AG04449 (cell line): ENCODE measurements at regions not wholly inside any gene's neighbourhood (a gene's known extent, or its start where the extent isn't known, plus 50 kb on each side); places are given as distances from the start of the nearest gene placed in this dataset.

Source experiments
- CTCF ChIA-PET: fragments of 350-600 bp; formaldehyde crosslinking; extraction: SDS; loops from one replicate; lab custom pipeline; 2021; ENCODE audit warnings: antibody characterized with exemption; lab: Yijun Ruan, JAX
- POLR2A ChIA-PET: fragments of 400-600, 350-600 bp; formaldehyde crosslinking; extraction: SDS; loops from one replicate; lab custom pipeline; 2020; ENCODE audit warnings: antibody characterized with exemption, inconsistent platforms; lab: Yijun Ruan, JAX
- DNase-seq: peaks from one replicate; pipeline ENCODE4 v3.0.0-alpha.2; 2010; ENCODE audit warnings: low read depth, low spot score
- H3K4me3 ChIP-seq: 2 replicates; pipeline ENCODE4 v1.5.1; 2011; ENCODE audit warnings: low read depth, mild to moderate bottlenecking, control low read depth, low read length
- TF ChIP-seq, protein P1 (sequence below): IDR thresholded peaks from one replicate; pipeline ENCODE4 v1.5.1; 2011; ENCODE audit warnings: mild to moderate bottlenecking, moderate library complexity, low read length, control low read depth, inconsistent platforms; ENCODE audit not compliant: insufficient read depth; ENCODE audit errors: missing control alignments

DNA sequence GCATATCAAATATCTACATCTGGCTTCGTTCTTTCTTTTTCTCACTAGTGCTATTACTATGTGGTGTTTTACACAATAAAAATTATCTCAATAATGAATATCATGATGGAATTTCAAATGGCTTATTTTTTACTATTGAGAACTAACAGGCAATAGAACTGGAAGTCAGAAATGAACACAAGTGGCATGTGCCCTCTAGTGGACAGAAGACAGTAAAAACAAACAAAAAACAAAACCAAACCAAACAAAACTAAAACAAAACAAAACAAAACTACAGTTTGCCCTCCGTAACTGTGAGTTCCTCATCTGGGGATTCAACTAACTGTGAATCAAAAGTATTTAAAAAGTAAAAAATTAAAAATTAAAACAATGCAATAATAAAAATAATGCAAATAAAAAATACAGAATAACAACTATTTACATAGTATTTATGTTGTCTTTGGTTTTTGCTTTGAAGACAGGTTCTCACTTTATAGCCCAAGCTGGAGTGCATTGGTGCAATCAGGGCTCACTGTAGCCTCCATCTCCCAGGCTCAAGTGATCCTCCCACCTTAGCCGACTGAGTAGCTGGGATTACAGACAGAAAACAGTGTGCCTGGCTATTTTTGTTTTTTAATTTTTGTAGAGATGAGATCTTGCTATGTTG lies 195.6 kb upstream of the TACR3 start:
- DNase-seq: no peak
- POLR2A ChIA-PET: no interaction called here
- H3K4me3 ChIP-seq: no peak overlapping the region
- CTCF ChIA-PET: interaction anchor here (1.3 to 1.5 kb wide), 2 partner anchors 9 to 11 kb away, joined by 3 to 4 read pairs; no protein-coding TSS in a partner anchor
- TF ChIP-seq, protein P1, sequence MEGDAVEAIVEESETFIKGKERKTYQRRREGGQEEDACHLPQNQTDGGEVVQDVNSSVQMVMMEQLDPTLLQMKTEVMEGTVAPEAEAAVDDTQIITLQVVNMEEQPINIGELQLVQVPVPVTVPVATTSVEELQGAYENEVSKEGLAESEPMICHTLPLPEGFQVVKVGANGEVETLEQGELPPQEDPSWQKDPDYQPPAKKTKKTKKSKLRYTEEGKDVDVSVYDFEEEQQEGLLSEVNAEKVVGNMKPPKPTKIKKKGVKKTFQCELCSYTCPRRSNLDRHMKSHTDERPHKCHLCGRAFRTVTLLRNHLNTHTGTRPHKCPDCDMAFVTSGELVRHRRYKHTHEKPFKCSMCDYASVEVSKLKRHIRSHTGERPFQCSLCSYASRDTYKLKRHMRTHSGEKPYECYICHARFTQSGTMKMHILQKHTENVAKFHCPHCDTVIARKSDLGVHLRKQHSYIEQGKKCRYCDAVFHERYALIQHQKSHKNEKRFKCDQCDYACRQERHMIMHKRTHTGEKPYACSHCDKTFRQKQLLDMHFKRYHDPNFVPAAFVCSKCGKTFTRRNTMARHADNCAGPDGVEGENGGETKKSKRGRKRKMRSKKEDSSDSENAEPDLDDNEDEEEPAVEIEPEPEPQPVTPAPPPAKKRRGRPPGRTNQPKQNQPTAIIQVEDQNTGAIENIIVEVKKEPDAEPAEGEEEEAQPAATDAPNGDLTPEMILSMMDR: peak; percentile 27

DNA sequence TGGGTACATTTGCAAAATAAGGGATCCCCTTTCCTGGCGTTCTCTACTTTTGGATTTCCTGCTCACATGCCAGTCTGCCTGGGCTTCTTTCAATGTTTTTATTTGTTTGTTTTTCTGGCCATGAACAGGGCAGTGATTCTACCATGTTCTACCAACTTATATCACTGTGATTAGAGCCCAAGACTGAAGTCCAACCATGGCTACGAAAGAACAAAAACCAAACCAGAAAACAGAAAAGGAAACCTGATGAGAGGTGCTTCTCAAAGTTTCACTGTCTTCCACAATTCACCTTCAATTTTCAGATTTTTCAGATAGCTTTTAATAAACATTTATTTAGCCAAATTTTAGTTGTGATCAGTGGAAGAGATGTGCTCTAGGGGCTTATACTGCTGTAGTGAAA lies 187.6 kb upstream of the TACR3 start:
- TF ChIP-seq, protein P1: no peak

DNA sequence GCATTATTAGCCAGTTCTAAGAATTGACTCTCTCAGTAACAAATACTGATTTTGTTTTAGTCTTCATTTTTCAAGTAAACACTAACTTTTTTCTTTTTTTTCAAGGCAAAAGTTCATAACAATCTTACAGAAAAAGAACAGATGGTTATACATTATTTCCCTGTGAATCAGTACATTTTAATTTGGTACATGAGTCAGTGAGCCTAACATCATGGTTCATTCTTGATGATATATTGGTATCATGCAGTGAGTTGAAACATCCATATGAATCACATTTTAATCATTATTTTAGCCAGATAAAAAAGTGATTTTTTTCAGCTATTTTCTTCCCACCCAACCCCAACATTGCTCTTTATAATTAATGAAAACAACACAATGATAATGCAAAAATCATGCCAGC lies 184.3 kb upstream of the TACR3 start:
- CTCF ChIA-PET: no interaction called here
- TF ChIP-seq, protein P1: no peak
- POLR2A ChIA-PET: no interaction called here
- H3K4me3 ChIP-seq: no peak overlapping the region
- DNase-seq: no peak

More for the DNA sequence above, 187.6 kb upstream of the TACR3 start:
- CTCF ChIA-PET: interaction anchor here (1.2 kb wide), 1 partner anchor 10 kb away, joined by 4 read pairs; no protein-coding TSS in a partner anchor
- H3K4me3 ChIP-seq: no peak overlapping the region
- POLR2A ChIA-PET: no interaction called here
- no peak for DNase-seq

DNA sequence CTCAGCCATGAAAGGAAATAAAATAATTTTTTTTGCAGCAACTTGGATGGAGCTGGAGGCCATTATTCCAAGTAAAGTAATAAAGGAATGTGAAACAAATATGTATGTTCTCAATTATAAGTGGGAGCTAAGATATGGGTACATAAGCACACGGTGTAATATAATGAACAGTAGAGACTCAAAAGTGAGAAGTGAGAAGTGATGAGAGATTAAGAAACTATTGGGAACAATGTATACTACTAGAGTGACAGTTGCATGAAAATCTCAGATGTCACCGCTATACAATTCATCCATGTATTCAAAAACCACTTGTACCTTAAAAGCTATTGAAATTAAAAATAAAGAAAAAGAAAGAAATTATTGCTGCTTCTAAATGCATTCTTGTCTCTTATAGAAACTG lies 182.9 kb upstream of the TACR3 start:
- ChIA-PET CTCF (no interaction called here), POLR2A (no interaction called here)
- H3K4me3 ChIP-seq: no peak overlapping the region
- no peak for DNase-seq
- TF ChIP-seq, protein P1: no peak

DNA sequence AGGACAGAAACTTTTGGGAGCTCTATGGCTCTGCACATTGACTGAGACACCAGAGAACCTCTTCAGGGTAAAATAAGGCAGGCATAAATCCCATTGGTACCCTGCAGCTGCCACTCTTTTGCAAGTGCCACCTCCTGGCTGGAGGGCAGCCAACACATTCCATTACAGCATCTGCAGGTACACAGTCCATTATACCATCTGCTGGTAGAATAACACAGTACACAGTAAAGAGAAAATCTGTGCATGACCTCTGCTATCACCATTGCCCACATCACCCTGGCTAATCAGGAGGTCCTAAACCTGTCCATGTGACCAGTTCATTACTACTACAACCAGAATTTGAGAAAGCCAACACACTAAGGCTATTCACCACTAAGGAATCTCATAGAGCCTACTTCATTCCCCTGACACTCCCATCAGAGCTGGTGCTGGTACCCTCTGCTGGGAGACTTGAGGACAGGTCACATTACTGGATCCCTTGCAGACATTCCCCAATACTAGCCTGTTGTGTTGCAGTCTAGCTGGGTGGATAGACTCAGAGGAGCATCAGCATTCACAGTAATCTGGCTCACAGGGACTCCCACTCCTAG lies 176.2 kb upstream of the TACR3 start:
- H3K4me3 ChIP-seq: no peak overlapping the region
- CTCF ChIA-PET: no interaction called here
- TF ChIP-seq, protein P1: no peak
- POLR2A ChIA-PET: no interaction called here
- DNase-seq: no peak

DNA sequence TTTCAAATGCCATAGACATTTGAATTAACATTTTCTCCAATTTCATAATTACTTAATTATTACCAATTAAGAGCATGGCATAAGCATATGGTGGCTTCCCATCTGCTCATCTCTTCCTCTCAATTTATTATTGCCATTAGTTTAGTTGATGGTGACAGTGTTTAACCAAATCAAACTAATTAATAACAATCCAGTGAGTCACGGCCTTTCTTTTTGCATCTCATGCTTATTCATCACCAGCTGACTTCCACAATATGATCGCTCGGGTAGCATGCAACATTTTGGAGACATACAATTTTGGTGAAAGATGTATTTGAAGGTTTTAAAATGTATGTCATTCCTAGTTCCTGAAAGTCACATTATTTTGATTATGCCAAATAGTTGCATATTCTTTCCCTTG lies 172.8 kb upstream of the TACR3 start:
- POLR2A ChIA-PET: no interaction called here
- H3K4me3 ChIP-seq: no peak overlapping the region
- CTCF ChIA-PET: no interaction called here
- TF ChIP-seq, protein P1: no peak
- DNase-seq: no peak
